C1 segment of cervical spinal cord (tissue), 14 donors: ENCODE measurements at regions not wholly inside any gene's neighbourhood (a gene's known extent, or its start where the extent isn't known, plus 50 kb on each side); places are given as distances from the start of the nearest gene placed in this dataset.
"Not testable (repeated sequence)": the region's sequence is repeated elsewhere in the genome, so short reads cannot be mapped to it uniquely, and the experiment has no call there.

Experiments
- DNase-seq, 14 donors: peaks; one replicate each; lab custom pipeline; 2025; lab: John Stamatoyannopoulos, UW

DNA sequence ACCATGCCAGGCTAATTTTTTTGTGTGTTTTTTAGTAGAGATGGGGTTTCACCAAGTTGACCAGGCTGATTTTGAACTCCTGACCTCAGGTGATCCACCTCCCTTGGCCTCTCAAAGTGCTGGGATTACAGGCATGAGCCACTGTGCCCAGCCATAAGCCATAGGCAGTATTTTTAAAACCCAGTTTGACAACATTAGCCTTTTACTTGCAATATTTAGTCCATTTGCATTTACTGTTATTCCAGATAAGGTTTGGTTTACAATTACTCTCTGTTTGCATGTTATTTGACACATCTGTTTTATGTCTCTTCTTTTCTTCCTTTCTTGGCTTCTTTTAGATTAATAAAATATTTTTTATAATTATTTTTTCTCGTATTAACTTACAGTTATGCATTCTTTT lies 83.6 kb upstream of the EPHB3 start:
- no peak for DNase-seq

DNA sequence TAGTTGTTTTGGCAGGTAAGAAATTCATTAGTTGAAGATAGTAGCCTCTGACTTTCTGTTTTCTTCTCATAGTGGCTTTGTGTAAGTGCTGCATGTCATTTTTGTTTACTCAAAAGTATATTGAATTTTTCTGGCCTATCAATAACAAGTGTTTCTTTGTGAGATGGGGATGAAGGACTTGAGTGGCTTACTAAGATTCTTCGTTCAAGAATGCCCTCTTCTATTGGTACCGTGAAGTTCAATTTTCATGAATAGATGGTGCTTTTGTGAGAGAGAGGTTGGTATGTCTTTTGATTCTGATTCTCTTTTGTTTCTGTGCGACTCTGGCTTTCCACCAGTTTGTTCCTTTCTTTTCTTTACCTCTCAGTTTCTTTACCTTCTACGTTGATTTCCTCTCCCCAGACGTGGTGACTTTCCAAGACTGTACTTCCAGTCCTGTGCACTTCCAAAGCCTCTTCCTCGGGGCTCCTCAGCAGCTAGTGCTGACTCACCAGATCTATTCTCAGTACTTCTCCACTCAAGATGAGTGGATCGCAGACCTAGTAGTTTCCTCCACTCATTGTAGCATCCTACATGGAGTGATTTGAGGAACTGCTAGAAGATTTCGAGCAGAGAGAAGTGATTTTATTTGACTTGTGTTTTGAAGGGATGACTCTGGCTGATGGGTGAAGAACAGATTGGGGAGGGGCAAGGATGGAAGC lies 82.0 kb upstream of the EPHB3 start:
- no peak for DNase-seq

DNA sequence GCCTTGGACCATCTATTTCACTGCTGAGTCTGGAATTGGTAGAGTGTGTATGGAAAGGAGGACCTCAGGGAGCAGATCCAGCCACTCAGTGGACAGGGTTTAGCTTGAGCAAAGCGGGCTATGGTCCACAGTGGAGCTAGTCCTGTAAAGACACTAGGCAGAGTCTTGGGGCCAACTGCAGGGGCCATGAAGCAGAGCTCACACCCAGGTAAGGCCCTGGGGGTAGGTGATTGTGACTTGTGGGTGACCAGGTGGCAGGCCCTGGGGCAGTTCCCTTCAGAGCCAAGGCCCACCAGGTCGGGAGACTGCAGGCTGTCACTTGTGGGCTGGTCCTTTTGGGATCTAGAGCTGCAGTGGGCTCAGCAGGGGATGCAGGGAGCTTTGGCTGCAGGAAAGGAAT lies 80.8 kb upstream of the EPHB3 start:
- no peak for DNase-seq

DNA sequence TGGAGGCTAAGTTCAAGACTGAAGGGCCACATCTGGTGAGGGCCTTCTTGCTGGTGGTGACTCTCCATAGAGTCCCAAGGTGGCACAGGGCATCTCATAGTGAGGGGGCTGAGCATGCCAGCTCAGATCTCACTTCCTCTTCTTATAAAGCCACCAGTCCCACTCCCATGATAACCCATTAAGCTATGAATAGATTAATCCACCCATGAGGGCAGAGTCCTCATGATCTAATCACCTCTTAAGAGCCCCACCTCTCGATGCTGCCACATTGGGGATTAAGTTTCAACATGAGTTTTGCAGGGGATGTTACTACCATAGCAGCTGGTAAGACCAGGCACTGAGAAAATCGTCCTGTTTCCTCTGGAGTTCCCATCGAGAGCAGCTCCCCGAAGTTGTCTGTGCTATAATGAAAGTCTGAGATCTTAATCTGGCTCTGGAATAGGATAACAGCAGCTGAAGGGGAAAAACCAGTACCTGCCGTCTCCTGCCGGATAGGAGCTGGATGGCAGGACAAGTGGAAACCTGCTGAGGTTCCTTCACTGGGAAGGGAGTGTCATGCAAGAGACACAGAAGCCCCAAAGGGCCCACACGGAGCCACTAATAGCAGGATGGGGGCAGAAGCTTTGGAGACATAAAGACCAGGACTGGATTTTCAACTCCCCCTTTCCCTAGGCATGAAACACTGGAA lies 79.5 kb upstream of the EPHB3 start:
- DNase-seq = no peak

DNA sequence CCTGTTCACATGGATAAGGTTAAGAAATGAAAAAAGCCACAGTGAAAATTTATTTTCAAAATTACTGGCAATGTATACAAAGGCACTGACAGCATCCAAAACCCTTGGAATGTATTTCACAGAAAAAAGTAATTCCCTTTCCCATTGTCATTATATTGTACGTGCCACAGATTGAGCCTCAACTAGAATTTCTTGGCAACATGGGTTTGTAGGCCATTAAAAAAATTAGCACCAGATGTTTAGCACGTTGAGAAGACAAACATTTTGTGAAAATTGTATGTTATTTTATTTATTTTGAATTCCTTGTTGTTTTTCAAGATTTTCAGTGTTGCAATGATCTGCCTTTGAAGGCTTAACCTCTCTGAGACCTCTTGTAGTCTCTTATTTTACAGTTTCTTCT lies 76.3 kb upstream of the EPHB3 start:
- no peak for DNase-seq

DNA sequence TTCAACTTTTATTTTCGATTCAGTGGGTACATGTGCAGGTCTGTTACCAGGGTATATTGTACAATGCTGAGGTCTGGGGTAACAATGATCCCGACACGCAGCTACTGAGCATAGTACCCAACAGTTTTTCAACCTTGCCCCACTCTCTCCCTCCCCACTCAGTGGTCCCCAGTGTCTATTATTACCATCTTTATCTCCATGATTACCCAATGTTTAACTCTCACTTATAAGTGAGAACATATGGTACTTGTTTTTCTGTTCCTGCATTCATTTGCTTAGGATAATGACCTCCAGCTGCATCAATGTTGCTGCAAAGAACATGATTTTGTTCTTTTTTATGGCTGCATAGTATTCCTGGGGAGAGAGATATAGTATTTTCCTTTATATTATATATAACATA lies 75.7 kb upstream of the EPHB3 start:
- no peak for DNase-seq

DNA sequence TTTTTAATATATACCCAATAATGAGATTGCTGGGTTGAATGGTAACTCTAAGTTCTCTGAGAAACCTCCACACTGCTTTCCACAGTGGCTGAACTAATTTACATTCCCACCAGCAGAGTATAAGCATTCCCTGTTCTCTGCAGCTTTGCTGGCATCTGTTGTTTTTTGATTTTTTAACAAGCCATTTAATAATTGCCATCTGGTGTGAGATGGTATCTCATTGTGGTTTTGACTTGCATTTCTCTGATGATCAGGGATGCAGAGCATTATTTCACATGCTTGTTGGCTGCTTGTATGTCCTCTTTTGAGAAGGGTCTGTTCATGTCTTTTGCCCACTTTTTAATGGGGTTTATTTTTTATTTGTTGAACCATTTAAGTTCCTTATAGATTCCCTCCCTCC lies 75.0 kb upstream of the EPHB3 start:
- peak in 1 of 14 donors; percentile 82 for DNase-seq

DNA sequence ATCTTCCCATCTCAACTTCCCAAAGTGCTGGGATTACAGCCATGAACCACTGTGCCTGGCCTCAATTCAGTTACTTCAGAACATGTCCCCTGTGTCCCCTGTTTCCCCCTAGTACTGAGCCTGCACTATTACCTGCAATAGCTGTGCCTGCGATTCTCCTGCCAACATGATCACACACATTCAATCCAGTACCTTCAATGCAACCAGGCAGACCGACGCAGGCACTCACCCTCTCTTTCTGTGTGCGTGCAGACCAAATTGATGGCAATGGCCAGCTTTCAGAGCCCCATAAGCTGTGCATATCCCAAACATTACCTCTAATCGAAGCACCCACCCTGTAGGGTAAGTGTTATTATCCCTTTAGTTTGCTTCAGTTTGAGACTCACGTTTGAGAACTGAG lies 73.0 kb upstream of the EPHB3 start:
- DNase-seq = no peak

DNA sequence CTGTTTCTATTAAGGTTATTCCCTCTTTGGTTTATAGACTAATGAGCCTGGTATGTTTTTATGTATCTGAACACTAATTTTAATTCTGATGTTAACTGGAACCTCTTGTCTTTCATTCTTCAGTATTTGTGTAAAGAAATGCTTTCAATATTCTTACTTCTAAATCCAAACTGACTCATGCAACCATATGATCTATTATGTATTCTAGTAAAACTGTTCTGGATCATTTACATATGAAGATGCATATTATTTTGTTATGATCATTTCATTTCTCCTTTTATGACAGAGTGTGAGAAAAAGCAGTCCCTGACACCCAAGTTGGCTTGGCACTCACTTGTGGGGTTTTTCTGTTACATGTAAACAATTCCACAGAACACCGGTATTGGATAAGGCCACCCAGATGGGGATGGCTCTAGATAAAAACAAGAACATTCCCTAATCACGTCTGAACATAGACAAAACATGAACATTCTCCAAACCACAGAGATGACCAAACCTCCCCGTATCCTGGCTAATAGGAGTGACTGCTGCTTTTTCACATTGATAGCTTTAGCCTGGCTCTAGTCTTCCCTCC lies 72.2 kb upstream of the EPHB3 start:
- no peak for DNase-seq

DNA sequence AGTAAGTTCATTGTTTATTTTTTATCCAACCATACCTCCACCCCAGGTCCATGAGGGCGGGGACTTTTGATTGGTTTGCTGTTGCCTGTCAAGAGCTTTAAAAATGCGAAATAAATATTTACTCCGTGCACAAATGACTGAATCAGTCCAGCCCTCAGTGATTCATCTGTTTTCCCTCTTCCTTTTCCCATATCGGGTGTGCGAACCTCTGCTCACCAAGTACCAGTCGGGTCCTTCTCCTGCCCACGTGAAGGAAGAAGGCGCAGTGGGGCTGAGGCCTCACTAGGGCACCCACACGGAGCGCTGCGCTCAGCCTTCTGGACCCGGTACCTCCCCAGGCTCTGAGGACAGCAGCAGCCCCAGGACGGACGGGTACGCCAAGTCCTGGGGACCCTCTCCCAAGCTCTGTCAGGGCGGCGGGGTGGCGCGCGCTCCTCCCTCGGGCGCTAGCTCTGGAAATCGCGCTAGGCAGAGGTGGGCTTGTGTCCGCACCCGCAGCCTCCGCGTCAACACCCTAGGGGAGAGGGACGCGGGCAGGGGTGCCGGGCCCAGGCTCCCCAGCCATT lies 70.5 kb upstream of the EPHB3 start:
- no peak for DNase-seq

DNA sequence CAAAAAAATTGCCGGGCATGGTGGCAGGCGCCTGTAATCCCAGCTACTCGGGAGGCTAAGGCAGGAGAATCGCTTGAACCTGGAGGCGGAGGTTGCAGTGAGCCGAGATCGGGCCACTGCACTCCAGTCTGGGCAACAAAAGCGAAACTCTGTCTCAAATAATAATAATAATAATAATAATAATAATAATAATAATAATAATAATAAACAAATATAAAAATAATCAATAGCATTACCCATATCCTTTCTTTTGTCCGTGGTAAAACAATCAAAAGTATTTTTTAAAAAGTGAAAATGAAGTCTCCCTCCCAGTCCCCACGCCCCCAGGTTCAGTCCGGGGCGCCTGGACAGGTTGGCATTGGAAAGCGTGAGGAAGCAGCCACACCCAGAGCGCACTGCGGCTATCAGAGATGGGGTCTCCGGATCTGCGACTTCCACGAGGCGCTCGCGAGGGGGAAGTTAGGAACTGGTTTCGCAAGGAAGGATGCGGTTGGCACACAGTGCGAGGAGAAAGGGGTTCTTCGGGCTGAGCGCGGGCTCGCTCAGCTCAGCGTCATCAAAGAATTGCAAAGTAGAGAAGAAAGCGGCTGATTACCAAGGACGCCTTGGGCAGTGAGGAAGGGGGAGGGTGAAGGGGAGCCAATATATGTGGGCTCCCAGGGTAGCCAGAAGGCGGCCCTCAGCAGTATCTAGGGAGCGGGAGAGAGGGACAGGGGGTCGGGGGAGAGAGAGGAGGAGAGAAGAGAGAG lies 69.5 kb upstream of the EPHB3 start:
- DNase-seq = peak in 3 of 14 donors; percentile 2 to 20 (median 9)

DNA sequence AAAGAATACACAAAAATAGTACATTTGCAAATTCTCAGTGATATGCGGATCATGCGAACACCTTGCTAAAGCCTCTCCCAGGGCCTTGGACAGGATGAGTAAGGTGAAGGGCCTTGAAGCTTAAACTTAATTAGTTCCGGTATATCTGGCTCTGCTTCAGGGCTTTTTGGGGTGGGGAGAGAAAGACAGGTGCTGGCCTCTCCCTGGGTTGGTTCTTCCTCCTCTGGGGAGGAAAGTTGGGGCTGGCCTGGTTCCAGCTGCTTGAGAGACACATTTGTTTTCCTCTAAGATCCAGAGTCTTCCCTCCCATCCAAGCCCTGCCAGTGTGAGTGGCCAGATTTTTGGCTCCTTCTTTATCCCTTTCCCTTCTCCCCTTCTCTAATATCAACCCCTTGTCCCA lies 64.7 kb upstream of the EPHB3 start:
- DNase-seq = no peak

DNA sequence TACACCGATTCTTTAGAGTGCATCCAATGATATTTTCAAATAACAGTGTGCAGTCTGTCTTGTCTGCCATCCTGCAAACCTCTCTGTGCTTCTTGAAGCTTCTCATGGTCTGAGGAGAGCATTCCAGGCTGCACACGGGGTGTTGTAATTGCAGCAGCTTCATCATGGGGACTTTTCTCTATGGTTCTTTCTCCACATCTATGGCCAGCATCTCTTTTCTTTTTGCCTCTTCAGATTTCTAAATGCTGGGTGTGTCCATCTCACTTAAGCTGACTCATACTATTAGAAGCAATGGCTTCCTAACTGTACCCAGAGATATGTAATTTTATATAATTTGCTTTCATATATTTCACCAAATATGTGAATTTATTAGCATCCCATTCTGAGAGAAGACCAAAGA lies 63.8 kb upstream of the EPHB3 start:
- DNase-seq = no peak

DNA sequence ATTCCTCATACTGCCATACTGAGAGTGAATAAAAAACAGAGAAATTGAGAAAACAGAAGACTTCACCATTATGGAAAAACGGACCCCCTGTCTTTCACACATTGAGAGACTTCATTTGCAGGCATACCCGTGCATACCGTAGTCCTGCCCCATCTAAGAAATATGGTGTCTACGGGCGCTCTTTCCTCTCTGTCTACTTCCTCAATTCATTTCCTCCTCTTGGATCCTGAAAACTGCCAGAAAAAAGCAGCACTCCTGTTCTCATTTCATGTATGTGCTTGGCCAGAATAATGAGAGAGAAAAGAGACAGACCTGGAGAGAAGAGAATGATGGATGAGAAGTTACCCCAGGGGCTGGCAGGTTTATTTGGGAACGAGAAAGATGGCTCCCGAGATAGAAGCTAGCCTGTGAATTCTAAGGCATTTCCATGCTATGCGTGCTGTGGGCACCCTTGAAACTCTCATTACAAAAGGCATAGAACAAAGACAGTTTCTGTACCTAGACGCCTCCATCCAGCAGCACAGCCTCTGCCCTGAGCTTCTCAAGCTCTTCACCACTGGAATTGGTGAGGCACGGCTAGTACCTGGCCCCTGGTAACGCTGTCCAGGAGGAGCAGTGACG lies 62.5 kb upstream of the EPHB3 start:
- no peak for DNase-seq

DNA sequence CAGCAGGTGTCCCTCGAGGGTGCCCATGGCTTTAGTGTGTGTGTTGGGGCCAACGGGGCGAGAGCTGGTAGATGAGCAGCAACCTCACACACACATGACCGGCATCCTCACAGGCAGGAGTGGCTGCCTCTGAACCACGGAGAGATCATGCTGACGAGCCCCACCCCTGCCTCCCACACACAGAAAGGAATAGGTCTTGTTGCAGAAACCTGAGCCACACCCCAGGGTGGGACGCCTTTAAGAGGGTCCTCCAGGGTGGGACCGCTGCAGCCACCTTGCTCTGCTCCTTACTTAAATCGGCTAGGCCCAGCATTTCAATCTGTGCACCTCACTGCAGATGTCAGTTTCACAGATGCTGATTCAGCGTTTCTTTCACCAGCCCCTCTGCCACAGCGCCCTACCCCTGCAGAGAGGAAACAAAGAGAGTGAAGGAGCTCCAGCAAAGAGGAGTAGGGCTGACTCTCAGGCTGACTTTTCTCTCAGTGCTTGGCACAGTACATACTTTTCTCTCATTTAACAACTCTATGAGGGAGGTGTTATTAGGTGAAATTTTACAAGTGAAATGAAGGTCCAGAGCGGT lies 61.2 kb upstream of the EPHB3 start:
- no peak for DNase-seq

DNA sequence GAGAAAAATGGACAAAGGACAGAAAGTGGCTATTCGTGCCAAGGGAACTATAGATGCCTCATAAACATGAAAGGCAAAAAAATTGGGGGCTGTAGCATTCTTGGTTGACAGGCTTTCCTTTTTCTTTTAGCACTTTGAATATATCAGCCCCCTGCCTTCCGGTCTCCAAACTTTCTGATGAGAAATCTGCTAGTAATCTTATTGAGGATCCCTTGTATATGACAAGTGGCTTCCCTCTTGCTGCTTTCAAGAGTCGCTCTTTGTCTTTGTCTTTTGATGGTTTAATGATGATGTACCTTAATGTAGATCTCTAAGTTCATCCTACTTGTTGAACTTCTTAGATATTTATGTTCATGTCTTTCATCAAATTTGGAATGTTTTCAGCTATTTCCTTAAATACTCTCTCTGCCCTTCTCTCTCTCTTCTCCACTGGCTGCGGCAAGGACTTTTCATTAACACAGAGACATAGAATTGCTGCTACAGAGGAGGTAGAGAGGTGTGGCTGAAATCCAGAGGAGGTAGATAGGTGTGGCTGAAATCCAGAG lies 59.4 kb upstream of the EPHB3 start:
- DNase-seq = no peak

DNA sequence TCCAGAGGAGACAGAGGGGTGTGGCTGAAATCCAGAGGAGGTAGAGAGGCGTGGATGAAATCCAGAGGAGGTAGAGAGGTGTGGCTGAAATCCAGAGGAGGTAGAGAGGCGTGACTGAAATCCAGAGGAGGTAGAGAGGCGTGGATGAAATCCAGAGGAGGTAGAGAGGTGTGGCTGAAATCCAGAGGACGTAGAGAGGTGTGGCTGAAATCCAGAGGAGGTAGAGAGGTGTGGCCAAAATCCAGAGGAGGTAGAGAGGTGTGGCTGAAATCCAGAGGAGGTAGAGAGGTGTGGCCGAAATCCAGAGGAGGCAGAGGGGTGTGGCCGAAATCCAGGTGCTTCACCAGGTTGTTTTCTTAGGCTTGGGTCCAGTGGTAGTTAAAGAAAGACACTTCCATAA lies 58.7 kb upstream of the EPHB3 start:
- not testable (repeated sequence) for DNase-seq

DNA sequence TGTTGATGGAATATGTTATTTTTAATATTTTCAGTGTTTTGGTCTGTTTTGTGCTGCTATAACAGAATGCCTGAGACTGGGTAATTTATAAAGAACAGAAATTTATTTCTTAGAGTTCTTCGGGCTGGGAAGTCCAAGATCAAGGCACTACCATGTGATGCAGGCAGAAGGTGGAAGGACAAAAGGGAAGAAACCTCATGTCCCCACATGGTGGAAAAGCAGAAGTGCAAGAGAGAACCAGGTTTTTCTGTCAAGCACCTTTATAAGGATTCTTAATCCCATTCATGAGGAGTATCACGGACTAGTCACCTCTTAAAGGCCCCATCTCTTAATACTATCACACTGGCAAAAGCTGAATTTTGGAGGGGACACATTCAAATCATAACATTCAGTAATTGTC lies 57.9 kb upstream of the EPHB3 start:
- no peak for DNase-seq

DNA sequence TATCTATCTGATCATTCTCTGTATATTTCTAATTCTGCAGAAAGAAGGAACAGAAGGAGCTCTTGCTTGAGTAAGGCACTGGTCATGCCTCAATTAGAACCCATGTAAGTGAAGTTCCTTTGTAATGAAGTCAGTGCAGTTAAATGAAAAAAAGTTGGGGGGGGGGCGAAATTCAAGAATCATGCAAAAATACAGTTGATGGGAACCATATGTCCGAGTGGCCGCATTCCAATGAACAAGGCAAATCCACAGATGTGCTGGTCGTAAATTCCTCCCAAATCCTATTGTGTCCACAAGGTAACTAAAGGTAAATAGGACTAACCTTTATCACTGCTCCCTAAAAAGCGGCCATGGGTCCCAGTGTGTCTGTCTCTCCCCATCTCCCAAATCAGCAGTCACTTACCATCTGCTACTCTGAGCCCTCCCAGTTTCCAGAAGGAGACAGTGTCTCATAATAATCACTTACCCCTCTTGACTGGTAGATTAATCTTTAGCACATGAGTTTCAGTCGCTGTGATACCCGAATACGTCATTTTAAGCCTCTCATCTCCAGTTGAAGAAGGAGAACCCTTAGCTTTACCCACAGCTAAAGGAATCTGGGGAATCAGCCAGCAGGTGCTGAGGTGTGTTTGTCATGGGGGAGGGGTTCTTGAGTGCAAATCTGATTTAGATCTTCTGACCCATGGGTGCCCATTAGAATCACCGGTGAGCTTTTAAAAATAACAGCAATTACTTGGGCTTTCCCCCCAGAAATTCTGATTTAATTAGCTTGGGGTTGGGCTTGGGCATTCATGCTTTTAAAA lies 56.3 kb upstream of the EPHB3 start:
- DNase-seq = no peak

DNA sequence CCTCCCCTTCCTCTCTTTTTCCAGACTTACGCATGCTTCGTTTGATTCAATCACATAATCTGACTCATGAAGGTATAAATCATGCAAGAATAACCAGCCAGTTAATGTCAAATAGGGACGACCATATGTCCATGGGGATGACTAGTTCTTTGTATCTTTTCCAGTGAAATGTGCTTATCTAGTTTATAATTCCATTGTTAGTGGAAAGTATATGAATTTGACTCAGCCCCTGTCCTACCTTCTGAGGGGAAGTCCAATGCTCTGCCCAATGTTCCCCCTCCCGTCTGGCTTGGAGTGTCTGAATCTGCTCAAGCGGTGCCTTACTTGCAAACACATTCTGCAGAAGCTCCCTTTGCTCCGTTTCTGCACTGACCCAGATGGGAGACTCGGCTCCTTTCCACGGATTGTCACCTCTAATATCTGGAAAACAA lies 55.0 kb upstream of the EPHB3 start:
- peak in 1 of 14 donors; percentile 78 for DNase-seq
